SK-N-SH (cell line): ENCODE measurements at regions not wholly inside any gene's neighbourhood (a gene's known extent, or its start where the extent isn't known, plus 50 kb on each side); places are given as distances from the start of the nearest gene placed in this dataset.

Source experiments
- EP300 ChIP-seq, 2 experiments: IDR thresholded peaks; 2 replicates each; pipeline versions ENCODE4 v1.4.0 to v1.6.1; 2012; ENCODE audit warnings: borderline replicate concordance in 1 of 2, low read depth in 1 of 2, low read length in 1 of 2
- TF ChIP-seq, protein P1 (sequence below): IDR thresholded peaks from 2 replicates; pipeline ENCODE4 v1.4.0; 2012; ENCODE audit warnings: low read depth, borderline replicate concordance

DNA sequence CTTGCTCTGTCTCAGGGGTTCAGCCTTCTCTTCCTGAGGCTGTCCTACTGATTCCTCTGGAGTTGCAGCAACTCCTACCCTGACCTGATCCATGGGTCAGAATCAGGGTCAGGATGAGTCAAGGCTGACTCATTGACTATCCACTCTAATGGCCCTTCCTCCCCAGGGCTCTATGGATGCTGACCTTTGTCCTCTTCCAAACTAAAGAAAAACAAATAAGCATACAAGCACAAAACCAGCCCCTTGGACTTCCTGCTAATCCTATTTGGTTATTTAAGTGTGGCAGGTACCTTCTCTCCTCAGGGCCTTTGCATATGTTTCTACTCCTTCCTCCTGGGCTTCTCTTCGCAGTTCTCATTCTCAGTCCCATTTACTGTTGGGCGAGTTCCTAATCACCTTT, 204.5 kb upstream of the NAV2 start:
- TF ChIP-seq EP300 (IDR thresholded peaks at IDR 0.05; ENCODE audit: borderline replicate concordance in 1 of 2, low read depth in 1 of 2, low read length in 1 of 2) = no peak
- TF ChIP-seq, protein P1, sequence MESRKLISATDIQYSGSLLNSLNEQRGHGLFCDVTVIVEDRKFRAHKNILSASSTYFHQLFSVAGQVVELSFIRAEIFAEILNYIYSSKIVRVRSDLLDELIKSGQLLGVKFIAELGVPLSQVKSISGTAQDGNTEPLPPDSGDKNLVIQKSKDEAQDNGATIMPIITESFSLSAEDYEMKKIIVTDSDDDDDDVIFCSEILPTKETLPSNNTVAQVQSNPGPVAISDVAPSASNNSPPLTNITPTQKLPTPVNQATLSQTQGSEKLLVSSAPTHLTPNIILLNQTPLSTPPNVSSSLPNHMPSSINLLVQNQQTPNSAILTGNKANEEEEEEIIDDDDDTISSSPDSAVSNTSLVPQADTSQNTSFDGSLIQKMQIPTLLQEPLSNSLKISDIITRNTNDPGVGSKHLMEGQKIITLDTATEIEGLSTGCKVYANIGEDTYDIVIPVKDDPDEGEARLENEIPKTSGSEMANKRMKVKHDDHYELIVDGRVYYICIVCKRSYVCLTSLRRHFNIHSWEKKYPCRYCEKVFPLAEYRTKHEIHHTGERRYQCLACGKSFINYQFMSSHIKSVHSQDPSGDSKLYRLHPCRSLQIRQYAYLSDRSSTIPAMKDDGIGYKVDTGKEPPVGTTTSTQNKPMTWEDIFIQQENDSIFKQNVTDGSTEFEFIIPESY = no peak
